NCI-H146 treated with DMSO at 0.1 percent for 48 hours (cell line): ENCODE measurements at regions not wholly inside any gene's neighbourhood (a gene's known extent, or its start where the extent isn't known, plus 50 kb on each side); places are given as distances from the start of the nearest gene placed in this dataset.
"Not testable (repeated sequence)": the region's sequence is repeated elsewhere in the genome, so short reads cannot be mapped to it uniquely, and the experiment has no call there.

Experiments
- DNase-seq: peaks from one replicate; lab custom pipeline; 2025; ENCODE audit not compliant: unreplicated experiment; lab: John Stamatoyannopoulos, UW

- no peak for DNase-seq
Observed at GRCh38 chr14:38357557-38357956, 101.7 kb upstream of the CLEC14A start.

GRCh38 chr14:38355473-38355872 is 99.6 kb upstream of the CLEC14A start:
- not testable (repeated sequence) for DNase-seq

DNA sequence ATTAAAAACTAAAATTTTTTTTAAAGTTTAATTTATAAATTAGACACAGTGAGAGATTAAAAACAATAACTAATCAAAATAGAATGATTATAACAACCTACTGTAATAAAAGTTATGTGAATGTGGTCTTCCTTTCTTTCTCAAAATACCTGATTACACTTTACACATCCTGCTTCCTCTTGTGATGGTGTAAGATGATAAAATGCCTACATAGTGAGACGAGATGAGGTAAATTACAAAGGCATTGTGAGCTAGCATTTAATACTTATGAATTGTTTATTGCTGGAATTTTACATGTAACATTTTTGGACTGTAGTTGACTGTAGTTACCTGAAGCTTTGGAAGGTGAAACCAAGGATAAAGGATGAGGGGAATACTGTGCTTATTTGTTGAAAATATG is 94.2 kb upstream of the CLEC14A start:
- no peak for DNase-seq

- DNase-seq: no peak
Observed at GRCh38 chr14:38342803-38343202, 86.9 kb upstream of the CLEC14A start.

DNA sequence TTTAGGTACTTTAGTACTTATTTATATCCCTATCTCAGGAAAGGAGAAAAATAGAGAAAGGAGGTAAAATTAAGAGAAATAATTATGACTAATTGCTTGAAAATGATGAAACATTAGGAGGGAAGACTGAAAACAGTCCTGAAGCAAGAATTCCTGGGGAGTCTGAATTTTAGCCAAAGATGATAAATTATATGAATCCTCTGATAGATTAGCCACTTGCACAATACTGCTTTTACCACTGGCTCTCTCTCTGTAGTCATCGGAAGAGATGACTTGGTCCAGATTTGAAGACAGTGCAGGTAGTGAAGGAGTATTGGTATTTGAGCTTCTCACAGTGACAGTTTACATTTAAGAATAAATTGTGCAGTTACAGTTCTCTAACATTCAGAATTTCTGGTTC is 83.8 kb upstream of the CLEC14A start:
- DNase-seq: no peak

DNA sequence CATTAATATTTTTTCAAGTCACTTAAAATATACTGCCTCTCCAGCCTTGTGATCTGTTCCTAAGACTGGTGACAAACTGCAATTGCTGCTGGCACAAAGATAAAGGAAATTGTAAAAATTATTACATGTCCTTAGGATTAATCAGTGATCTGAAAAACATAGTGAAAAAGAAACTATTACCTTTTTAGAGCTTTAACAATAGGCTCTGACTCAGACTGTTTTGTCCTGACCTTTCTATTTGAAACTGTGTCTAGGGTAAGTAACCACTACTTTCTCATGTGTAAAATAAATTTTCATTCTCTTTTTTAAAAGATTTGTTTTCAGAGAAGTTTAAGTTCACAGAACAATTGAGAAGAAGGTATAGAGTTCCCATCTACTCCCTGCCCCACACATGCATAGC is 80.4 kb upstream of the CLEC14A start:
- no peak for DNase-seq

- DNase-seq: no peak
Observed at GRCh38 chr14:38330275-38330674, 74.4 kb upstream of the CLEC14A start.

GRCh38 chr14:38329246-38329645 is 73.4 kb upstream of the CLEC14A start:
- DNase-seq: no peak

GRCh38 chr14:38316922-38317321 is 61.0 kb upstream of the CLEC14A start:
- DNase-seq: no peak

- DNase-seq: no peak
Observed at GRCh38 chr14:38311655-38312054, 55.8 kb upstream of the CLEC14A start.

DNA sequence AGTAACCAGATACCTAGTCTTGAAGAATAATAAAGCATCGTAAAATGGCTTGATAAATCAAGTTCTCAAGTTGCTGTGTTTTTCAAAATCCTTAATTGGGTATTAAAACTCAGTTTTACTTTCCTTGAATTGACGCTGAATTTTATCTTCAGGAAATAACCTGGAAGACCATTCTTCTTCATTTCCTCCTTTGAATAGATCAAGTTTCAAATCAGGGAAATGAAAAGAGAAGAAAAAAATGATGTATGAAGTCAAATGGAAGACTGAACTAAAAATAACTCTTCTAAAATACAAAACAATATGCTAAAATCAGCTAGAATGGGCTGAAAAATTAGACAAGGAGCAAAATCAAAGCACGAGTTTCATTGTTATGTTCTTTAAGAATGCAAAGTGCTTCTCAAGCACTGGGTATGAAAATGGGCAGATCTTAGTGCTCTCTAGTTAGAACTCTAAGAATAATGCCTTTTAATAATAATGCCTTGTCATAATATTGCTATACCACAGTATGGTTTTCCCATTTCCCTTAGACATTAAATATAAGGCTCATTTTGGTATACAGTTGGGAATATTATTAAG is 54.6 kb upstream of the CLEC14A start:
- DNase-seq: no peak

GRCh38 chr14:38309522-38310277 is 53.8 kb upstream of the CLEC14A start:
- no peak for DNase-seq
